ENCODE measurements at regions not wholly inside any gene's neighbourhood (a gene's known extent, or its start where the extent isn't known, plus 50 kb on each side); places are given as distances from the start of the nearest gene placed in this dataset.

DNA sequence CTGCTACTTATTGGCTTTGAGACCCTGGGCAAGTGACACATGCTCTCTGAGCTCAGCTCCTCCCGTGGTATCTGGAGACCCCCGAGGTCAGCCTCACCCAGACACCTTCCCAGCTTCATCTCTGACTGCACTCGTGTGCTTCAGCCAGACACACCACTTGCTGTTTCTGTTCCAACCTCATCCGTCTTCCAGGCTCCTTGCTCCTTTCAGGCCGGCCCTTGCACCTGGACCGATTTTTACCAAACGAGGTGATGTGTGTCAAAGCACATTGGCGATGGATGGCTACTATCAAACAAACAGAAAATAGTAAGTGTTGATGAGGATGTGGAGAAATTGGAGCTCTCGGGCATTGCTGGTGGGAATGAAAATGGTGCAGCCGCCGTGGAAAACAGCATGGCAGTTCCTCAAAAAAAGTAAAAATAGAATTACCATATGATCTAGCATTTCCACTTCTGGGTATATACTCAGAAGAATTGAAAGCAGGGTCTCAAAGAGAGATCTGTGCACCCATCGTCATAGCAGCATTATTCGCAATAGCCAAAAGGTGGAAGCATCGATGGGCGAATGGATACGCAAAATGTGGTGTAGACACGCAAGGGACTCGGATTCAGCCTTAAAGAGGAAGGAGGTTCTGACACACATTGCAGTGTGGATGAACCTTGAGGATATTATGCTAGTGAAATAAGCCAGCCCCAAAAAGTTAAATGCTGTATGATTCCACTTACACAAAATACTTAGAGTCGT is 96.1 kb upstream of the IER5L start:
- no peak for TF ChIP-seq GATA3 (IDR thresholded peaks at IDR 0.05; ENCODE audit: low read depth, low read length)
- no peak for TF ChIP-seq GATA2 (IDR thresholded peaks at IDR 0.05; ENCODE audit: low read depth, low read length)

DNA sequence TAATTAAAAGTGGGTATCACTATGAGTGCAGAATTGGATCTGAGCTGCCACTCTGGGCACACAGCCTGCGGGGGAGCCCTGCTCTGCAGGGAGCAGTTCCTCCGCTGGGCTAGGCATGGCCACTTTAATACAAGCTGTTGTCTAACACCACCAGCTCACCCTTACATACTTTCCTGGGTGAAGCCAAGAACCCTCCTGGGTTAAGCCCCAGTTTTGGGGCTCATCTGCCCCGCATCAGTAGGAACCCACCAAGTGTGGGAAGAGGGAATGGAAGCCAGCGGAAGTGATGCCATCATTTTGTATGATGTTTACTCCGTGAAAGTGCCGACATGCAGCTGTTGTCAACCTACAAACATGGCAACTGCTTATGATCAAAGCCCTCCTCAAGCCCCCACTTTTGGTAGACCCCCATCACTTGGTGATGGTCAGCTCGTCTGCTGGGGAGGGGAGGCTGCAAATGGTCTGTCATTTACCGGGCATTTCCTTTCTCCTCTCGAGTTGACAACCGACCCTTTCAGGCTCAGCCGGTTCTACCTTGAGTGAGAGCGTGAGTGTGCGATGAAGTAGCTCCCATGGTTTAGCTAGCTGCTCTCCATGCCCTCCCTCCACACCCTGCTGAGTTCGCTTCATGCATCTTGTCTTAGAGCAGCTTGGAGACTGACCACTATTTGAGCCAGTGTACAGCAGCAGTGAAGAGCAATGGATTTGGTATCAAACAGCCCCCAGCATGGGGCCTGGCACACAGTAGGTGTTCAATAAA is 95.3 kb upstream of the IER5L start:
- TF ChIP-seq GATA3 (IDR thresholded peaks at IDR 0.05; ENCODE audit: low read depth, low read length) (no peak), GATA2 (IDR thresholded peaks at IDR 0.05; ENCODE audit: low read depth, low read length) (no peak)

GRCh38 chr9:129272348-129273025 is 94.4 kb upstream of the IER5L start:
- no peak for TF ChIP-seq GATA2 (IDR thresholded peaks at IDR 0.05; ENCODE audit: low read depth, low read length)
- no peak for TF ChIP-seq GATA3 (IDR thresholded peaks at IDR 0.05; ENCODE audit: low read depth, low read length)

GRCh38 chr9:129270903-129271431 is 92.9 kb upstream of the IER5L start:
- TF ChIP-seq GATA2 (IDR thresholded peaks at IDR 0.05; ENCODE audit: low read depth, low read length) (no peak), GATA3 (IDR thresholded peaks at IDR 0.05; ENCODE audit: low read depth, low read length) (no peak)

GRCh38 chr9:129270205-129270604 is 92.1 kb upstream of the IER5L start:
- TF ChIP-seq GATA3 (IDR thresholded peaks at IDR 0.05; ENCODE audit: low read depth, low read length) (no peak), GATA2 (IDR thresholded peaks at IDR 0.05; ENCODE audit: low read depth, low read length) (no peak)

- no peak for TF ChIP-seq GATA2 (IDR thresholded peaks at IDR 0.05; ENCODE audit: low read depth, low read length)
- no peak for TF ChIP-seq GATA3 (IDR thresholded peaks at IDR 0.05; ENCODE audit: low read depth, low read length)
These were observed 89.1 kb upstream of the IER5L start for GRCh38 chr9:129267141-129267540.

GRCh38 chr9:129266536-129266935 is 88.5 kb upstream of the IER5L start:
- no peak for TF ChIP-seq GATA3 (IDR thresholded peaks at IDR 0.05; ENCODE audit: low read depth, low read length)

DNA sequence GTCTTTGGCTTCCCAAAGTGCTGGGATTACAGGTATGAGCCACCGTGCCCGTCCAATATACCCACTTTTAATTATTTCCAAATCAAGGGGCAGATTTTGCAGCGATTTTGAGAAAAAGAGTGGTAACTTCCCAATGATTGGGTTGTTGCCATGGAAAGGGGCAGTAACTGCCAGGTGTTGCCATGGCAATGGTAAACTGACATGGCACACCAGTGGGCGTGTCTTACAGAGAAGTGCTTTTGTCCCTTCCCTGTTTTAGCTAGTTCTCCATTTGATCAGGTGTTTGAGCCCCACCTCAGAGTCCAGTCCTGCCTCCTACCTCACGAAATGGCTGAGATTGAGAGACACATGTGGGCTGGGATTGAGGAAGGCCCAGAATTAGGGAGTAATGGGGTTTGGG is 86.3 kb upstream of the IER5L start:
- TF ChIP-seq GATA2 (IDR thresholded peaks at IDR 0.05; ENCODE audit: low read depth, low read length) = no peak
- no peak for TF ChIP-seq GATA3 (IDR thresholded peaks at IDR 0.05; ENCODE audit: low read depth, low read length)

DNA sequence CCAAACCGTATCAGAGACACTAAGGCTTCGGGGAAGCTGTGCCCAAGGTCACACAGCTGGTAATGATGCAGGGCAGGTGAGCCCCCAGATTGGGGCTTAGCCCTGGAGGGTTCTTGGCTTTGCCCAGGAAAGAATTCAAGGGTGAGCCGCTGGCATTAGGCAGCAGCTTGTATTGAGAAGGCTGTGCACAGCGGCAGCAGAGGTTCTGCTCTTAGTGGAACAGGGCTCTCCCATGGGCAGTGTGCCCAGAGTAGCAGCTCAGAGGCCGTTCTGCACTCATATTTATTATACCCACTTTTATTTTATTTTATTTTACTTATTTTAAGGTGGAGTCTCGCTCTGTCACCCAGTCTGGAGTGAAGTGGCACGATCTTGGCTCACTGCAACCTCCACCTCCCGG is 85.8 kb upstream of the IER5L start:
- TF ChIP-seq GATA3 (IDR thresholded peaks at IDR 0.05; ENCODE audit: low read depth, low read length) = no peak
- TF ChIP-seq GATA2 (IDR thresholded peaks at IDR 0.05; ENCODE audit: low read depth, low read length) = no peak

DNA sequence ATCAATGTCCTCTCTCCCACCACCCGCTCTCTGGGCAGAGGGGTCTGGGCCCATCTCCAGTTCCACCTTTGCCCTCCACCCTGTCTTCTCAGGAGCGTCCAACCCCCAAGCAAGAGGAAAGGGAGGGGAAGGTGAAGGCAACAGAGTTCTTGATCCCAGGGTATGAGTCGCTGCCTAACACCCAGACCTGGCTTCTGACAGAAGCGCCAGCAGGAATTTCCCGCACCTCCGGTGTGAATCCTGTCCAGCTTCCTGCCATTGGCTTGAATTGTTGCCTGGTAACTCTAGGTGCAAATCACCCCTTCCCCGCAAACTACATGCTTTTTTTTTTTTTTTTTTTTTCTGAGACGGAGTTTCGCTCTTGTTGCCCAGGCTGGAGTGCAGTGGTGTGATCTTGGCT is 84.2 kb upstream of the IER5L start:
- TF ChIP-seq GATA2 (IDR thresholded peaks at IDR 0.05; ENCODE audit: low read depth, low read length) (no peak), GATA3 (IDR thresholded peaks at IDR 0.05; ENCODE audit: low read depth, low read length) (no peak)

GRCh38 chr9:129259375-129259774 is 81.3 kb upstream of the IER5L start:
- no peak for TF ChIP-seq GATA3 (IDR thresholded peaks at IDR 0.05; ENCODE audit: low read depth, low read length)
- TF ChIP-seq GATA2 (IDR thresholded peaks at IDR 0.05; ENCODE audit: low read depth, low read length) = no peak

GRCh38 chr9:129258823-129259301 is 80.8 kb upstream of the IER5L start:
- TF ChIP-seq GATA3 (IDR thresholded peaks at IDR 0.05; ENCODE audit: low read depth, low read length) (no peak), GATA2 (IDR thresholded peaks at IDR 0.05; ENCODE audit: low read depth, low read length) (no peak)

- no peak for TF ChIP-seq GATA2 (IDR thresholded peaks at IDR 0.05; ENCODE audit: low read depth, low read length)
- no peak for TF ChIP-seq GATA3 (IDR thresholded peaks at IDR 0.05; ENCODE audit: low read depth, low read length)
These were observed 80.2 kb upstream of the IER5L start for GRCh38 chr9:129258124-129258822.

All from SH-SY5Y (cell line).